Mesendoderm (in vitro differentiated cells): ENCODE measurements at regions not wholly inside any gene's neighbourhood (a gene's known extent, or its start where the extent isn't known, plus 50 kb on each side); places are given as distances from the start of the nearest gene placed in this dataset.
A peak's percentile ranks its signal among the peaks of the same experiment; 100 is the strongest.
"Not testable (repeated sequence)": the region's sequence is repeated elsewhere in the genome, so short reads cannot be mapped to it uniquely, and the experiment has no call there.

Experiments
- DNase-seq: peaks from one replicate; pipeline ENCODE4 v3.0.0; 2013
- H2AK5ac ChIP-seq: 2 replicates; pipeline ENCODE4 v1.6.1; 2013; ENCODE audit warnings: low read length, inconsistent platforms
- H2BK120ac ChIP-seq: 2 replicates; pipeline ENCODE4 v1.6.1; 2013; ENCODE audit warnings: low read depth, mild to moderate bottlenecking, low read length, moderate library complexity, mixed read lengths
- H2BK15ac ChIP-seq: replicated peaks from 2 replicates; pipeline ENCODE4 v1.6.1; 2013; ENCODE audit warnings: low read depth, mild to moderate bottlenecking, moderate library complexity
- H2BK5ac ChIP-seq: 2 replicates; pipeline ENCODE4 v1.6.1; 2013; ENCODE audit warnings: low read length, inconsistent platforms
- H3K18ac ChIP-seq: 2 replicates; pipeline ENCODE4 v1.6.1; 2013; ENCODE audit warnings: mild to moderate bottlenecking, low read length, mixed read lengths
- H3K23ac ChIP-seq: one replicate; pipeline ENCODE4 v1.6.1; 2013; ENCODE audit warnings: low read length
- H3K27ac ChIP-seq: 2 replicates; pipeline ENCODE4 v1.5.1; 2013; ENCODE audit warnings: low read depth, mild to moderate bottlenecking, inconsistent platforms, low read length, moderate library complexity
- H3K27me3 ChIP-seq: 2 replicates; pipeline ENCODE4 v1.6.1; 2013; ENCODE audit warnings: low read length, control low read depth, mild to moderate bottlenecking, inconsistent platforms; ENCODE audit not compliant: insufficient read depth, poor library complexity
- H3K36me3 ChIP-seq: 2 replicates; pipeline ENCODE4 v1.6.1; 2013; ENCODE audit warnings: low read length, inconsistent platforms; ENCODE audit not compliant: control insufficient read depth, insufficient read depth
- H3K4ac ChIP-seq: one replicate; pipeline ENCODE4 v1.6.1; 2013; ENCODE audit warnings: low read depth, mild to moderate bottlenecking, low read length, moderate library complexity
- H3K4me1 ChIP-seq: 2 replicates; pipeline ENCODE4 v1.6.1; 2013; ENCODE audit warnings: low read depth, low read length, inconsistent platforms; ENCODE audit not compliant: control insufficient read depth
- H3K4me2 ChIP-seq: 2 replicates; pipeline ENCODE4 v1.6.1; 2013; ENCODE audit warnings: low read length
- H3K4me3 ChIP-seq: 2 replicates; pipeline ENCODE4 v1.5.1; 2013; ENCODE audit warnings: mild to moderate bottlenecking, low read length
- H3K56ac ChIP-seq: one replicate; pipeline ENCODE4 v1.6.1; 2013; ENCODE audit warnings: low read length
- H3K79me1 ChIP-seq: 2 replicates; pipeline ENCODE4 v1.6.1; 2013; ENCODE audit warnings: low read length, inconsistent platforms
- H3K79me2 ChIP-seq: 2 replicates; pipeline ENCODE4 v1.6.1; 2013; ENCODE audit warnings: mild to moderate bottlenecking, low read length; ENCODE audit not compliant: control insufficient read depth, insufficient read depth
- H3K9ac ChIP-seq: 2 replicates; pipeline ENCODE4 v1.6.1; 2013; ENCODE audit warnings: low read length, inconsistent platforms
- H4K5ac ChIP-seq: one replicate; pipeline ENCODE4 v1.6.1; 2013; ENCODE audit warnings: low read length
- H4K8ac ChIP-seq: one replicate; pipeline ENCODE4 v1.6.1; 2013; ENCODE audit warnings: low read depth, mild to moderate bottlenecking, control low read depth, low read length, moderate library complexity
- WGBS: extraction: QIAGEN DNeasy Blood & Tissue Kit; methylation state at CpG from one replicate; pipeline ENCODE4 v1.1.7; 2013; ENCODE audit warnings: low lambda C conversion rate, missing lambda C conversion rate; ENCODE audit not compliant: insufficient coverage; ENCODE audit errors: extremely low coverage; 5-methylcytosine and 5-hydroxymethylcytosine counted together

- no peaks in the 10 kb centered on the region for H3K36me3 ChIP-seq
- H3K56ac ChIP-seq = no peak overlapping the region
- no peak overlapping the region for H2BK15ac ChIP-seq
- H2BK5ac ChIP-seq = no peak overlapping the region
- WGBS = no CpG with 5 or more reads among the region's 3 CpGs
- H3K4me1 ChIP-seq = no peaks in the 10 kb centered on the region
- no peaks in the 10 kb centered on the region for H3K79me2 ChIP-seq
- no peak overlapping the region for H3K18ac ChIP-seq
- H2BK120ac ChIP-seq = no peak overlapping the region
- no peak overlapping the region for H3K4ac ChIP-seq
- no peak overlapping the region for H3K27ac ChIP-seq
- H4K8ac ChIP-seq = no peak overlapping the region
- H3K9ac ChIP-seq = no peak overlapping the region
- no peak overlapping the region for H2AK5ac ChIP-seq
- H3K23ac ChIP-seq = no peak overlapping the region
- H3K27me3 ChIP-seq = no peaks in the 10 kb centered on the region
- no peak overlapping the region for H3K4me3 ChIP-seq
- no peak overlapping the region for H3K4me2 ChIP-seq
- no peaks in the 10 kb centered on the region for H3K79me1 ChIP-seq
- peak; percentile 10 for DNase-seq
- no peak overlapping the region for H4K5ac ChIP-seq
These were observed 89.8 kb upstream of the ARMCX2 start for GRCh38 chrX:101749436-101749835.

DNA sequence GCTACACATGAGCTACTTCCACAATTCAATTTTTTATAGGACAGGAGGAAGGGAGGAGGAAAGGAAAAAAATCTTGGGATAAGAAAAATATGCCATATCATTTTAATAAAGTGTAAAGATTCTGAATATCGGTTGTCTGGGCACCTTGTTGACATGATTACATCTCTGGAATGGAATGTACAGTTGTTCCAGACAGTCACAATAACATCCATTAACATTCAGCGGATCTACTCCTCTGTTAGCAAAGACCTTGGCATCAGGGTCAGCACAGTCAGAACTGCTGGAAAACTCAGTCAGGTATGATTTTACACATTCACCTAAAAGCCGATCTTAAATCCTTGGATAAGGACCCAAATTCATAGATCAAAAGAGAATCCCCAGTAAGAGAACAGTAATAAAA lies 85.4 kb upstream of the ARMCX2 start:
- H3K79me2 ChIP-seq = no peaks in the 10 kb centered on the region
- no peak overlapping the region for H3K4ac ChIP-seq
- no peaks in the 10 kb centered on the region for H3K4me1 ChIP-seq
- H3K23ac ChIP-seq = no peak overlapping the region
- no peak overlapping the region for H3K4me3 ChIP-seq
- no peak overlapping the region for H2BK5ac ChIP-seq
- no peaks in the 10 kb centered on the region for H3K27me3 ChIP-seq
- no peak overlapping the region for H3K9ac ChIP-seq
- no peak overlapping the region for H3K27ac ChIP-seq
- H4K8ac ChIP-seq = no peak overlapping the region
- no CpG with 5 or more reads among the region's 3 CpGs for WGBS
- H3K79me1 ChIP-seq = no peaks in the 10 kb centered on the region
- no peak overlapping the region for H2AK5ac ChIP-seq
- no peaks in the 10 kb centered on the region for H3K36me3 ChIP-seq
- no peak overlapping the region for H3K56ac ChIP-seq
- DNase-seq = no peak
- H2BK120ac ChIP-seq = no peak overlapping the region
- H3K18ac ChIP-seq = no peak overlapping the region
- H4K5ac ChIP-seq = no peak overlapping the region
- no peak overlapping the region for H3K4me2 ChIP-seq
- H2BK15ac ChIP-seq = no peak overlapping the region

GRCh38 chrX:101744085-101744484 lies 84.4 kb upstream of the ARMCX2 start:
- Histone ChIP-seq H2BK120ac (no peak overlapping the region), H3K23ac (no peak overlapping the region), H2BK15ac (no peak overlapping the region), H3K9ac (no peak overlapping the region), H3K36me3 (no peaks in the 10 kb centered on the region), H3K79me1 (no peaks in the 10 kb centered on the region), H4K5ac (no peak overlapping the region), H3K56ac (no peak overlapping the region), H2BK5ac (no peak overlapping the region), H3K4me1 (no peaks in the 10 kb centered on the region), H2AK5ac (no peak overlapping the region), H4K8ac (no peak overlapping the region), H3K27me3 (no peaks in the 10 kb centered on the region), H3K79me2 (no peaks in the 10 kb centered on the region), H3K4ac (no peak overlapping the region), H3K18ac (no peak overlapping the region), H3K4me2 (no peak overlapping the region), H3K4me3 (no peak overlapping the region), H3K27ac (no peak overlapping the region)
- no CpG with 5 or more reads among the region's 3 CpGs for WGBS
- no peak for DNase-seq

DNA sequence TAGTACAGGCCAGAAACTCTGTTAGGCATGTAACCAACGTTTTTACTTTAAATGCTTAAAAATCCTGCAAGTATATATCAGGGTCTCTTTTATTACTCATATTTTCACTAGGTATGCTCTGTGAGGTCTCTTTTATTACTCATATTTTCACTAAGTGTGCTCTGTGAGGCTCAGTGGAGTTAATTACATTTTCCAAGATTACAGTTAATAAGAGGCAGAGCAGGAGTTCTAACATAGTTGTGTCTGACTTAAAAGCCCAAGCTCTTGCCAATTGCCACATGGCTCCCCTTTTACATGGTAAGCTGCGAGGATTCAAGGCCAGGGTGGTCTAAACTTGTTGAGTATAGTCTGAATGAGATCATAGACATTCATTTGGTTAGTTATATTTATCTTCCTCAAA lies 81.0 kb upstream of the ARMCX2 start:
- Histone ChIP-seq H3K4me2 (no peak overlapping the region), H3K18ac (no peak overlapping the region), H3K27me3 (no peaks in the 10 kb centered on the region), H3K79me1 (no peaks in the 10 kb centered on the region), H3K9ac (no peak overlapping the region), H3K36me3 (no peaks in the 10 kb centered on the region), H2BK5ac (no peak overlapping the region), H3K4me1 (no peaks in the 10 kb centered on the region), H3K27ac (no peak overlapping the region), H3K4me3 (no peak overlapping the region), H2BK15ac (no peak overlapping the region), H2AK5ac (no peak overlapping the region), H4K5ac (no peak overlapping the region), H3K23ac (no peak overlapping the region), H3K56ac (no peak overlapping the region), H4K8ac (no peak overlapping the region), H3K79me2 (no peaks in the 10 kb centered on the region), H3K4ac (no peak overlapping the region), H2BK120ac (no peak overlapping the region)
- no CpG with 5 or more reads among the region's 2 CpGs for WGBS
- DNase-seq = no peak

DNA sequence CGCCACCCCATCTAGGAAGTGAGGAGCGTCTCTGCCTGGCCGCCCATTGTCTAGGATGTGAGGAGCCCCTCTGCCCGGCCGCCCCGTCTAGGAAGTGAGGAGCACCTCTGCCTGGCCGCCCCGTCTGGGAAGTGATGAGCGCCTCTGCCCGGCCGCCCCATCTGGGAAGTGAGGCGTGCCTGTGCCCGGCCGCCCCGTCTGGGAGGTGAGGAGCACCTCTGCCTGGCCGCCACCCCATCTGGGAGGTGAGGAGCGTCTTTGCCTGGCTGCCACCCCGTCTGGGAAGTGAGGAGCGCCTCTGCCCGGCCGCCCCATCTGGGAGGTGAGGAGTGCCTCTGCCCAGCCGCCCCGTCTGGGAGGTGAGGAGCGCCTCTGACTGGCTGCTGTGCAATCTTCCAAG lies 79.2 kb upstream of the ARMCX2 start:
- H3K79me2 ChIP-seq, H3K23ac ChIP-seq, H3K4me2 ChIP-seq, H4K8ac ChIP-seq, H2BK5ac ChIP-seq, H3K4me3 ChIP-seq, H3K4me1 ChIP-seq, H3K56ac ChIP-seq, H4K5ac ChIP-seq, H3K18ac ChIP-seq, H3K27me3 ChIP-seq, H3K27ac ChIP-seq, H3K4ac ChIP-seq, H2BK15ac ChIP-seq, H3K79me1 ChIP-seq, H2AK5ac ChIP-seq, H3K9ac ChIP-seq, H3K36me3 ChIP-seq, H2BK120ac ChIP-seq, DNase-seq: not testable (repeated sequence)
- no CpG with 5 or more reads among the region's 24 CpGs for WGBS

- H3K9ac ChIP-seq, H3K27me3 ChIP-seq, H2AK5ac ChIP-seq, H3K79me1 ChIP-seq, H3K4me3 ChIP-seq, H4K8ac ChIP-seq, H3K4me1 ChIP-seq, H3K36me3 ChIP-seq, H3K79me2 ChIP-seq, H3K18ac ChIP-seq, H3K56ac ChIP-seq, H3K4ac ChIP-seq, H2BK15ac ChIP-seq, H4K5ac ChIP-seq, H2BK5ac ChIP-seq, H2BK120ac ChIP-seq, H3K4me2 ChIP-seq, H3K23ac ChIP-seq, H3K27ac ChIP-seq, DNase-seq: not testable (repeated sequence)
- no CpG with 5 or more reads among the region's 17 CpGs for WGBS
These were observed 78.8 kb upstream of the ARMCX2 start for GRCh38 chrX:101738411-101738810.
